SK-N-SH treated with all-trans-retinoic acid at 6 μM for 48 hours (cell line): ENCODE measurements at regions not wholly inside any gene's neighbourhood (a gene's known extent, or its start where the extent isn't known, plus 50 kb on each side); places are given as distances from the start of the nearest gene placed in this dataset.

Experiments used
- CSRNP3 ChIP-seq: fragments of 250-450 bp; sonication (Bioruptor Pico); IDR thresholded peaks from 2 replicates; pipeline ENCODE4 v1.5.1; 2021; ENCODE audit warnings: mild to moderate bottlenecking, moderate library complexity
- ZFP3 ChIP-seq: fragments of 250-450 bp; sonication (Bioruptor Pico); IDR thresholded peaks from 2 replicates; pipeline ENCODE4 v1.5.0; 2020; ENCODE audit warnings: mild to moderate bottlenecking, moderate library complexity

- TF ChIP-seq CSRNP3 (no peak), ZFP3 (CRISPR knock-in tag) (no peak)
These were observed 59.8 kb upstream of the KLHL25 start for GRCh38 chr15:85854345-85855097.
